GM20431 (cell line): ENCODE measurements at regions not wholly inside any gene's neighbourhood (a gene's known extent, or its start where the extent isn't known, plus 50 kb on each side); places are given as distances from the start of the nearest gene placed in this dataset.

Experiments
- in situ Hi-C: fragments of 300-500 bp; cut with MseI, MboI; formaldehyde crosslinking; loops from one replicate; pipeline ENCODE4 v1.15.0; 2020; ENCODE audit warnings: low sequenced_read_pairs; ENCODE audit not compliant: unreplicated experiment

GRCh38 chr1:219296430-219297355, 123.0 kb downstream of the LYPLAL1 start:
- in situ Hi-C loops, result no loop called here

GRCh38 chr1:219294251-219294650, 120.6 kb downstream of the LYPLAL1 start:
- in situ Hi-C loops, result no loop called here

DNA sequence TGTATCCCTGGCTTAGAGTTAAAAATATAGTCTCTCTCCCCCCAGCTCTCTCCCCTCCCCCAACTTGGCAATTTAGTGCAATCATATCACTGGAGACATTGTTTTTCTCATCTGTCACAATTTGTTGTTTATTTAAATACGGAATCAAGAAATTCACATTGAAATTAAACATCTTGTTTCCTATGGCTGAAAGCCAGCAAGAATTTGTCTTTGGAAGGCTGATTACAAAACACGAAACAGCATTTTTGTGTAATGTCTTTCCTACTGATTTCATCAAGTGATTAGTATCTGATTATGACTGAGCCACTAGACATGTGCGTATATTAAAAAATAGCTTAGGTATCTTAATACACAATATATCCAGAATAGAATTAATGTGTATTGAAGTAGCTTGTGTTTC, 119.7 kb downstream of the LYPLAL1 start:
- in situ Hi-C loops, result no loop called here

- in situ Hi-C loops, result no loop called here
Observed at GRCh38 chr1:219292999-219293398, 119.3 kb downstream of the LYPLAL1 start.

DNA sequence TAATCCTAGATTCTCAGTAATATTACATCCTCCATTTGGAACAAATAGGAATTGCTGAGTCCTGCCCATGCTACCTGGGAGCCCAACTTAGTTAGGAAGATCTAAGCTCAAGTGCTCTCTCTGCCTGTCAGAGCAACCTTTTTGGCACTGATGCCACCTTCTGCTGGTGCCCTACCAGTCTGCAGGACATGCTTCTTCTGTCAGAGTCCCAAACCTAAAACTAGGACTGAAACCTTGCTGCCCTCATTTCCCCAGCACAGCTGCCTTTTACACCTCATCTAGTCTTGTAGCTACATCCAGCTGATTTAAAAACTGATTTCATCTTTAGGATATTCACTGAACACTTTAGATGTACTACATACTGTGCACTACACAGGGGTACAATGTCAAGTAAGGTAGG, 118.7 kb downstream of the LYPLAL1 start:
- in situ Hi-C loops, result no loop called here

GRCh38 chr1:219289171-219289570, 115.5 kb downstream of the LYPLAL1 start:
- in situ Hi-C loops, result no loop called here

GRCh38 chr1:219283541-219283940, 109.9 kb downstream of the LYPLAL1 start:
- in situ Hi-C loops, result no loop called here

DNA sequence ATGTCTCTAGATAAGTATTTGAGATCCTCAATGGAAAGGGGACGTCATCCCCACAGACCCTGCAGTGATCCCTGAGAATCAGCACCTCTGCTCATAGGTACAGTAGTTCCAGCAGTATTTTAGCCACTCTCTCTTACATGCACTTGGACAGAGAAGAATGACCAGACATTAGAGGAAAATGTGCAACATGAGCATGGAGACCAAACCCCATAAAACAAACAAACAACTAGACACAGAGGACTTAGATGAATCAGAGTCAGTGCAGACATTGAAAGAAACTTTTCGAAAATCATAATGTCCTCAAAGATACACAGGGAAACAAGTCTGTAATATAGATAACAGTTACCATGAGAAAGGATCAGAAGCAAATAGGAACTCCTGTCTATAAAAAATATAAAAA, 108.2 kb downstream of the LYPLAL1 start:
- in situ Hi-C loops, result no loop called here

DNA sequence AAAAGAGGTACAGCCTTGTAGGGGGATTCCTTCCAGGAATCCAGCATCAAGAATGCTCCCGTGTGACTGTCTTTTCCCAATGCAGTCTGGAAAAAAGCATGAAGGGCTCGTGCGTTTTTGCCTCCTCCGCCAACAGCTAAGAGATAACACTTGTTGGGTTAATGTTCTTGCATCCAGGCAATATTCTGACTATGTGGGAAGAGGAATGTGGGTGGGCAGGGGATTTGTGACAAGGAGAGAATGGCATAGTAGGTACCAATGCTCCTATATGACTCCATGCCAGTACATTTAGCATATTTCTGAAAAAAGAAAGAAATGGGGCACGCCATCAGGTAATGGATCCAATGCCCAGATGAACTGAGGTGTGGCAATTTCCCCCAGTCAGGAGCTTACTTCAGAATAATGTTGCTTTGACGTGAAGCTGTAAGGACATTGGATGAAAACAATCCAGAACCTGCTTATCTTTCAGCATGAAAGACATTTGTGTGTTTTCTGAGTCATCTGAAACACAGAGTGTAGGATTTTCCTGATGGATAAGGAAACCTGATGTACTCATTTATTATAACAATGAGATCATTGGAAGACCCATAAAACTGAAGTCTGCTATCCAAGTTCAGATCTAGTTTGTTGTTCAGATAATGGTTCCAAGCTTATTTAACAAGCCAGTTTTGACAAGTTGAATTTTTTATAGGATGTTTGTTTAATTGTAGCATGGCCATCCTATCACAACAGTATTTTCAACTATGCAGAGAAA, 105.5 kb downstream of the LYPLAL1 start:
- in situ Hi-C loops, result no loop called here

GRCh38 chr1:219278288-219278687, 104.6 kb downstream of the LYPLAL1 start:
- in situ Hi-C loops, result no loop called here

GRCh38 chr1:219277304-219278105, 103.8 kb downstream of the LYPLAL1 start:
- in situ Hi-C loops, result no loop called here

DNA sequence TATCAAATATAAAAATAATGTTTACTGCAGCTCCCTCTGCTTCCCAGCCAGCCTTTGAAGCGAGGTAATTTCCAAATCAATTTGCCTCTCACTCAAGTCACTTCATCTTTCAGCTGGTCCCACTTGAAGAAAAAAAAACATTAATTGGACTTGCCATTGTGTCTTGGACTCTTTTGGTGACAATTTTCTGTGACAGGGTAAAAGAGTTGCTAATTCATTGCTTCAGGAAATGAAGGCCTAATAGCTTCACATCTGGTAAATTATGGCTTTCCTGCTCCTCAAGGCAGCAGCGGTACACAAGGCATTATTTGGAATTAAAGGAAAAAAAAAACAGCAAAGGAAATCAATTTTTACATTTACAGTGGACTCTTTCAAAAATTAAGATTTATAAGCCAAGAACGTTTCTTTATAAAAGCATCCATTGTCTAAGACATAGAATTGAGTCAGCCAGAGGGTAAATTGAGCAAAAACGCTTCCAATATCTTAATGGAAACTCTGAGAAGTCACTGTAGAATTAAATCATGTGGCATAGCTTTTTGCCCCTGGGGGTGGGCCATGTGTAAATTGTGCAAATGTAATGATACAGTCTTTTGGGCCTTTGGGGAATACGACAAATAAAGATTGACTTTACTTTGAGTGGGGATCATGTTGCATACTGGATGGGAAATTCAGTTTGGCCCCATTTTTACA, 102.5 kb downstream of the LYPLAL1 start:
- in situ Hi-C loops, result no loop called here

GRCh38 chr1:219273088-219273686, 99.5 kb downstream of the LYPLAL1 start:
- in situ Hi-C loops, result no loop called here

DNA sequence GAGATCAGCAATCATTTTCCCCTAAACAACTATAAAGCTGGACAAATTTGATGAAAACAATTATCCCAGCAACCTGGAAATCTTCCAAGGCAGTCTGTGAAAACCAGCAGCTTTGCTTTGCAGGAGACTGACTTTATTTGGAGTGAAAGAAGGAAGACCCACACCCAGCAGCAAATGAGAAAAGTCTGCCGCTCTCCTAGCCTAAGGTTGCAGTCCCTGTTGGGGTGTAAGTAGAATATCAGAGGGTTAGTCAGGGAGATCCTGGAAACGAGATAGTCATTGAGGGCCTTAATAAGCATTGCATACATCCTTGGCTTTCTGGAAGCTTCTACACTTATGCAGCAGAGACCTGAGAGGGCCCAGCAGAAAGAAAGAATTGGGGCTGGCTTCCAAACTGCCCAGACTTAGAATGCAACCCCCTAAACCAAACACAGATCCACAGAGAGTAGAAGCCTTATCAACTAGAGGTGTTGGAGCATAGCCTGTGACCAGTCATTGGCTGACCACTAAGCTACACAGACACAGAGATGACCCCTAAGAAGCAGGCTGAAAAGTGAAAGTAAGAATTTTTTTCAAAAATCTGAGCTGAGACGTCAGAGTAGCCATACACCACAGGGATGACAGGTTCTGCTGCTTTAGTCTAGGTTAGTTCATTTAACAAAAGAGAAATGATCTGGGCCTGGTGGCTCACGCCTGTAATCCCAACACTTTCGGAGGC, 98.3 kb downstream of the LYPLAL1 start:
- in situ Hi-C loops, result no loop called here

DNA sequence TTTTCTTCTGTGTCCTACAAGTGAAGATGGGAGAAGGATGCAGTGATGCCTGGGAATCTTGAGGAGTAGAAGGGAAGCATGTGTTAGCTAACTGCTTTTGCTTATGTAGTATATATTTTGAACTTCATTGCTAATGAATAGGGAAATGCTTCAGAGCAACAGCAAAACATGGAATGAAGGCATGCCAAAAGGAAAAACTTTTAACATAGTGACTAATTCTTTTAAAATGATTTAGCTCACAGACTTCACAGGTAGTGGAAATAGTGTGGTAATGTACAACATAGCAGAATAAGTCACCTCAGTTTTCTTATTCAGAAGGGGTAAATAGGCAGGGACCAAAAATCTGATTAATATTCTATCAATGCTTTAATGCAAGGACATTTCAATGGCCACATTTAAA, 95.5 kb downstream of the LYPLAL1 start:
- in situ Hi-C loops, result no loop called here

DNA sequence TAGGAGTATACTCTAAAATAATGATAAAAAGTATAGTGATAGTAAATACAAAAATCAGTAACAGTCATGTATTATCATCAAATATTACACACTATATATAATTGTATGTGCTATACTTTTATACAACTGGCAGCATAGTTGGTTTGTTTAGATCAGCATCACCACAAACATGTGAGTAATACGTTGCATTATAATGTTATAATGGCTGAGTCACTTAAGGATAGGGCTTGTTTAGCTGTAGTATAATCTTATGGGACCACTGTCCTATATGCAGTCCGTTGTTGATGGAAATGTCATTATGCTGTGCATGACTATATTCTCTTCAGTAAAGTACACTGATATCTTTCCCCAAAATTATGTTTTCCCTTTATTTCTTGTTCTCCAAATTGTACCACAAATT, 92.8 kb downstream of the LYPLAL1 start:
- in situ Hi-C loops, result no loop called here

- in situ Hi-C loops, result no loop called here
Observed at GRCh38 chr1:219265026-219265515, 91.4 kb downstream of the LYPLAL1 start.

DNA sequence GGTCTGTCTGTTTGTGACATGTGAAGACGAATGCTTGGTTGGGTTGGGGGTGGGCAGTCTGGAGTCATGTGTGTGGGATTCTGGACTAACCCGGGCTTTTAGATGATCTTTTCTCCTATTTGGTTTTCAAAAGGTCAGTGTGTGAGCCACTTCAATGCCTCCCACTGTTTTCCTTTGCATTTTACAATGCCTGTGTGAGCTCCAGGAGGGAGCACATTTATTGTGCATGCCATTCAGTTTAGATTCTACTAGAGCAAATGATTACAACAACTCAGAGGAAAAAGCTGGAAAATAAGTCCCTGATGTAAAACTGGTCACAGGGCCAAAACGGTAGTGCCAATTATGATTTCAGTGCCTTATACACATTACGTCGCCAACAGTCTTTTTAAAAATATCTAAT, 90.9 kb downstream of the LYPLAL1 start:
- in situ Hi-C loops, result no loop called here
